ENCODE measurements at regions not wholly inside any gene's neighbourhood (a gene's known extent, or its start where the extent isn't known, plus 50 kb on each side); places are given as distances from the start of the nearest gene placed in this dataset.

DNA sequence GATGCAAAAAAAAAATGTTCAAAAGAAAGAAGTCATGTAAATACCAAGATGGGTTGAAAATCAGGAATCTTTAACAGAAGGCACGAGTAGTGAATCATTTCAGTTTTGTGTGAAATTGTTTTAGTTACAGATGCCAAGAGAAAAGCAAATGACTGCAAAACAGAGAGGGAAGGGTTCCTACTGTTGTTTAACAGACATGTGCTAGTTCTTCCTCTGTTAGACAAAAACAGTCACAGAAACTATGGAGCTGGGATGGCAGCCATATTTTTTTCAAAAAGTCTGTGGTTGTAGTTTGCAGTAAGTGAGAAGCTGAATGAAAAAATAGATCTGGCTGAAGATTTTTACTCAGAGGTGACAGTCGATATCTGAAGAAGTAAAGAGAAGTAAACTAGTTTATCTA is 511.9 kb downstream of the ZIC1 start:
- DNase-seq (ENCODE audit: extremely low read depth, low read depth, low spot score), result no peak

DNA sequence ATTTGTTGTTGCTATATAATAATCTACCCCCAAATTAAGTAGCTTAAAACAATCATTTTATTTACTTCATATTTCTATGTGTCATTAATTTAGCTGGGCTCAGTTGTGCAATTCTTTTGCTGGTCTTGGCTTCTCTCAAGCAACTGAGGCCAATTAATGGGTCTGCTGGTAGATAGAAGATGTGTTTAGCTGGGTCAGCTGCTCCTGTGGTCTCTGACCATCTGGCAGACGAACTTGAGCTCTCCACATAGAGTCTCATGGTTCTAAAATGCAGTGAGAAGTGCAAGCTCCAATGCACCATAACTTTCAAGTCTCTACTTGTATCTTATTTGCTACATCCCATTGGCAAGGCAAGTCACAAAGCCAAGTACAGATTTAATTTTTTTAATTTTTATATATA is 515.6 kb downstream of the ZIC1 start:
- no peak for DNase-seq (ENCODE audit: extremely low read depth, low read depth, low spot score)

GRCh38 chr3:147925272-147925671 is 516.1 kb downstream of the ZIC1 start:
- no peak for DNase-seq (ENCODE audit: extremely low read depth, low read depth, low spot score)

DNA sequence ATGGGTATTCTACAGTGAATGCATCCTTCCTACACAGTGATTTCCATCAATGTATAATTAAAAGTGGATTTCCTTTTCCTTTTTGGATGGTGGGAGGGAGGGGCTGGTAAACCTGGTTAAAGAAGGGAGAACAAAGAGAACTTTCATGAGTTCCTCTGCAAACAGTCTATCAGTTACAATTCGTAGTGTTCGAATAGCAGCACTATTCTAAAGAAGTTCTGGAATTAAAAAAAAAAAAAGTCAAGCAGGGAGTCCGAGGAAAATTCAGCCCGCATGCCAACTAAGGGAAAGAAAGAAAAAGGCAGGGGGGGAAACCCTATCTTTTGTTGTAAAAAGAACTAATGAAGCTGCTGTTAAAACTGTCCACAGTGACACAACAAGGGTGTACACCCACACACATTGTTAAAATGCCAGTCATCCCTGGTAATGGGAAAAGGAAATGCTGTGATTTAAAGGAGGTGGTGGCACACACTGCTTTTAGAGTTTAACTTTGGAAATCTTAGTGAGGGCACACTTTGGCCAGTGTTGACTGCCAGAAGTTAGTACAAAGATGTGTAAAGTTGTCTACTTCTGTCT is 521.2 kb downstream of the ZIC1 start:
- DNase-seq (ENCODE audit: extremely low read depth, low read depth, low spot score), result no peak

- no peak for DNase-seq (ENCODE audit: extremely low read depth, low read depth, low spot score)
These were observed 525.5 kb downstream of the ZIC1 start for GRCh38 chr3:147934451-147935180.

- no peak for DNase-seq (ENCODE audit: extremely low read depth, low read depth, low spot score)
These were observed 528.2 kb downstream of the ZIC1 start for GRCh38 chr3:147937341-147937740.

GRCh38 chr3:147937891-147938290 is 528.7 kb downstream of the ZIC1 start:
- no peak for DNase-seq (ENCODE audit: extremely low read depth, low read depth, low spot score)

DNA sequence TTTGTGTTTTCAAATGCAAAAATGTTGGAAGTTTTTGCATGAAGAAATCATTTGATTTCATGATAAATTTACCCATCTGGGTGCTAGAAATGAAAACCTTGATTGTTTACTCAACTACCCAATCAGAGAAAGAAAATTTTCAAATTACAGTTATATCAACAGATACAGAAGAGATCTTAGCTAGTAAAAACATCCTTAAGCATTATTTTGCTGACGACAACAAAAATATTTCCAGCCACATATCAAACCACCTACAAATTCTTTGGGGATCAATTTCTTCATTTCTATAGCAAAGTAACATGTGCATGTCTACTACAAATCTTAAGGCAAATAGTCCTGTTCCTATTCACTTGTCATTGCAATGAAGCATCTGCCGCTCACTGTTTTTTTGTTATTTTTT is 530.3 kb downstream of the ZIC1 start:
- DNase-seq (ENCODE audit: extremely low read depth, low read depth, low spot score), result no peak

DNA sequence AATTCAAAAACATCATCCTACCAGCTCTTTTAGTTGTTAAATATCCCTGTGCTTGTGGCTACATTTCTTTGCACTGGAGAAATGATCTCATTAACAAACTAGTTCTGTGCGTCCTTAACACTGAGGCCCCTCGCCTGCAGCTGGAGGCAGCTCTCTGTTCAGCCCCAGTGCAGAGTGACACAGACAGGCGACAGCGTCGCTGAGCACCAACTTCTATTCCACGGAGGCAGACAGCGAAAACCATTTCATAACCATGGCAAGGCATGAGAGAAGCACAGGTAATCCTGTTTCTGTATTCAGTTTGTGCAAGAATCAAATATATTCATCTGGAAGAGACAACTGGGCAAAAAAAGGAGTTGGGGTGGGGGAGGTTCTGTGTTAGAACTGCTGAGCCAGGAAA is 530.7 kb downstream of the ZIC1 start:
- no peak for DNase-seq (ENCODE audit: extremely low read depth, low read depth, low spot score)

- no peak for DNase-seq (ENCODE audit: extremely low read depth, low read depth, low spot score)
These were observed 531.4 kb downstream of the ZIC1 start for GRCh38 chr3:147940405-147941193.

DNA sequence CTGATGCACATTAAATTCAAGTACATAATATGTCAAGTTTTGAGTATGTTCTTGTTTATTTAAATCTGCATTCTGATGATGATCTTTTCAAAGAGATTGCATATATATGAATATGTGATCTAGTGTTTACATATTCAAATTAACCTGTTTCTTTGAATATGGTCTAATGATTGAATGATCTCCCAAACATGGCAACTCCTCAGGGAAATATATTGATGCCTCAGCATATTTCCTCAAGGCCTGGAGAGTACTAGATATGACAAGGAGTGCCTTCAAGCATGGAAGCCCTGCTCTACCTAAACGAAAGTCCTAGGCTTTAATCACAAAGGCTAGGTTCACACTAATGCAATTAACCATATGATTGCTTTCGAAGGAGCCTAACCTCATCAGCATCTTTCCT is 532.8 kb downstream of the ZIC1 start:
- DNase-seq (ENCODE audit: extremely low read depth, low read depth, low spot score), result no peak

GRCh38 chr3:147943265-147943945 is 534.2 kb downstream of the ZIC1 start:
- DNase-seq (ENCODE audit: extremely low read depth, low read depth, low spot score), result peak; percentile 61

- DNase-seq (ENCODE audit: extremely low read depth, low read depth, low spot score), result no peak
These were observed 536.9 kb downstream of the ZIC1 start for GRCh38 chr3:147945968-147946519.

- DNase-seq (ENCODE audit: extremely low read depth, low read depth, low spot score), result no peak
These were observed 547.5 kb downstream of the ZIC1 start for GRCh38 chr3:147956615-147957014.

GRCh38 chr3:147958754-147959153 is 549.6 kb downstream of the ZIC1 start:
- no peak for DNase-seq (ENCODE audit: extremely low read depth, low read depth, low spot score)

DNA sequence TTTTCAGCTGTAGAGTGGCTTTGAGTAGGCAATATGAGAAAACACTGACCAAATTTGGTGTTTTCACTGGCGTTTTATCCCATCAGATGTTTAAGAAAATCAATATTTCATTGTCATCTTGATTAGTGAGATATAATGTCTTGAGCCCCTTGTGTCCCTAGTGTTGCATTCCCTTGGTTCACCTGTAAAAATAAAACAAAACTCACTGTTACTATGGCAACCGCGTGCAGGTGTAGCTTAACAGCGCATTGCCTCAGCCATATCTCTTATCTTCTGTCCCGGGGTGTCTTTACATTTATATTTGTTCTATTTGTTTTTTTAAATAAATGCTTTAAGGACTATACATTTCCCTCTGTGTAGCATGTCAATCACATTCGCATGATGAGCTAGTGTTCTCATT is 551.6 kb downstream of the ZIC1 start:
- DNase-seq (ENCODE audit: extremely low read depth, low read depth, low spot score), result no peak

- no peak for DNase-seq (ENCODE audit: extremely low read depth, low read depth, low spot score)
These were observed 553.4 kb downstream of the ZIC1 start for GRCh38 chr3:147962408-147963164.

DNA sequence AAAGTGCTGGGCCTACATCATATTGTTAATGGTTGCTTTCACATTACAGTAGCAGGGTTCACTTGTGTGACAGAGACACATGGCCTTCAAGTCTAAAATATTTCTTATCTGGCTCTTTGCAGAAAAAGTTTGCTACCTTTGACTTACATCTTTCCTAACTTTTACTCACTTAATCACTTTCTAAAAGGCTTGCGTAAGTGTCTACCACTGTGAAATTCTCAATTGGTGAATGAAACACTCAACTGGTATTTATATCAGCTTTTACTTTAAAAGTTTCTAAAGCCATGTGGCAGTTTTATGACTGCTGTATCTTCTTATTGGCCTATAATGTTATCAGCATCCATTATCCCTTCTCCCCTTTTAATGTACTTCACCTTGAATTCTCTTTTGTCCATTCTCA is 554.5 kb downstream of the ZIC1 start:
- no peak for DNase-seq (ENCODE audit: extremely low read depth, low read depth, low spot score)

DNA sequence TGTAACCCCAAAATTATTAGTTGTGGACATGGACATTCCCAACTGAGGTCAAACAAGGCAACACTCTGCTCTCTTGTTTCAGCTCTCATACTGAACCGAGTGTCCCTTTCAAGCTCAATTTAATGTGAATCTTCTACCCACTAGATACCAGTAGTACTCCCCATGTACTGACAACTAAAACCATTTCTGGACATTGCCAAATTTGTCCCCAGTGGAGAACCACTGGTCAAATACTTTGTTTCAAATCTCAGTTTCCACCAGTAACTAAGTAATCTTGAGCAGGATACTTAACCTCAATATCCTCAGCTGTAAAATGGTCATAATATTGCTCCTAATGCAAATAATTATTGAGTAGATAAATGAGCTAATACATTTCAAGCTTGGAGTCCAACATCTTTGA is 566.0 kb downstream of the ZIC1 start:
- DNase-seq (ENCODE audit: extremely low read depth, low read depth, low spot score), result no peak

- DNase-seq (ENCODE audit: extremely low read depth, low read depth, low spot score), result no peak
These were observed 567.8 kb downstream of the ZIC1 start for GRCh38 chr3:147977001-147977400.

All from glomerular endothelial cell (primary cell).